Activated CD4-positive, CD25-positive, alpha-beta regulatory T cell treated with anti-CD3 and anti-CD28 coated beads, Interleukin-2, amount 50 U/mL, for 72 hours (primary cell): ENCODE measurements at regions not wholly inside any gene's neighbourhood (a gene's known extent, or its start where the extent isn't known, plus 50 kb on each side); places are given as distances from the start of the nearest gene placed in this dataset.

Experiments used
- DNase-seq: peaks from one replicate; pipeline ENCODE4 v3.0.0; 2021

- no peak for DNase-seq
Observed at GRCh38 chr1:168381850-168382249, 101.2 kb downstream of the TBX19 start.

GRCh38 chr1:168380945-168381344 lies 100.3 kb downstream of the TBX19 start:
- no peak for DNase-seq

DNA sequence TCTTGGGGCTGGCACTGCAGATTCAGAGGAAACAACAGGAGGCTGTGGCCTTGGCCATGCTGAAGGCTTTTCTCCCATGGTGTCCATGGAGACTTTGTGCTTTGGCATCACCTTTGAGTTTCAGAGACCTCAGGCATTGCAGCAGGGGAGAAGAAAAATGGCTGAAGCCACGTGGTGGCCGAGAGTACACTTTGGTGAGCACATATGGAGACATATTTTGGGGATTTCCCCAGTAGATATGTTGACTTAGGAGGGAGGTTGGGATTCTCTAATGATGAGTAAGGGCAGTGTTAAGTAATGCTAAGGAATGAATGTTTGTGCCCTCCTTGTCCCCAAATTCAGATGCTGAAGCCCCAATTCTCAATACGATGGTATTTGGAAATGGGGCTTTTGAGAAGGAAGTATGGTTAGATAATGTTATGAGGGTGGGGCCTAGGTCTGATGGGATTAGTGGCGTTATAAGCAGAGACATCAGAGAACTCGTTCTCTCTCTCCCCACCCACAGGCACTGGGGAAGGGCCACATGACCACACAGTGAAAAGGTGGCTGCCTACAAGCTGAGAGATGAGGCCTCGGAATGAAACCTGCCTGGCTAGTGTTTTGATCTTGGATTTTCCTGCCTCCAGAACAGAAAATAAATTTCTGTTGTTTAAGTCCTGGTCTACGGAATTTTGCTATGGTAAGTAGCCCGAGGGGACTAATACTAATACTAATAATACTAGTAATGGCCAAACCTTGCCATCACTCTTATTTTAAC lies 98.6 kb downstream of the TBX19 start:
- DNase-seq = no peak

DNA sequence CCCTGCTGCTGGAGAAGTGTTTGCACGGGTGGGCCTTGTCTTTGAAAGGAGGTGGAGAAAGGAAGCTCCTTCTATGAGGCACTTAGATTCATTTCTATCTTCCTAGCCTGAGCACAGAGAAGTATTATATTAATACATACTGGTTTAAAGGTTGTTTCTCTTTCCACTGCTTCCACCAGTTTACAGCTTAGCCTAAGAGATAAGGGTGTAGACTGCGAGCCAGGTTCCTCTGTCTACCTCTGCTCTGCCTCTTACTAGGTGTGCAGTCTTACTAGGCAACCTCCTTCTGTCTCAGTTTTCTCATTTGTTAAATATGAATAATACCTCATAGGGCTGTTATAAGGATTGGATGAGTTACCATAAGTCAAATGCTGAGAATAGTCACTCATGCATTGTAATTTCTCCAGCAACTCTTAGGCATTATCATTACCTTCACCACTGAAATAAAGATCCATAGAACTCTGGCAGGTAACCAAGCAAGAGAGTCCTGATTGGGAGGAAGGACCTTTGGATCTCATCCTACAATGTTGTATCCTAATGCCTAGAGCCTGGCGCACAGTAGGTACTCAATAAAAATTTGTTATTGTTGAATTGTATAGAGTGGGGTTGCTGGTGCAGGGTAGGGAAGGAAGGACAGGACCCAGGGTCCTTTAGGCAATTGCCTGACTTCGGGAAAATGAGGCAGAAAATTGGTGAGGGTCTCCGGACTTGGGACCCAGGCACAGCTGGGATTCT lies 95.1 kb downstream of the TBX19 start:
- no peak for DNase-seq

- DNase-seq = no peak
Observed at GRCh38 chr1:168374566-168374965, 93.9 kb downstream of the TBX19 start.

GRCh38 chr1:168373869-168374268 lies 93.2 kb downstream of the TBX19 start:
- no peak for DNase-seq

- DNase-seq = no peak
Observed at GRCh38 chr1:168372861-168373371, 92.2 kb downstream of the TBX19 start.

- DNase-seq = no peak
Observed at GRCh38 chr1:168372307-168372706, 91.6 kb downstream of the TBX19 start.

DNA sequence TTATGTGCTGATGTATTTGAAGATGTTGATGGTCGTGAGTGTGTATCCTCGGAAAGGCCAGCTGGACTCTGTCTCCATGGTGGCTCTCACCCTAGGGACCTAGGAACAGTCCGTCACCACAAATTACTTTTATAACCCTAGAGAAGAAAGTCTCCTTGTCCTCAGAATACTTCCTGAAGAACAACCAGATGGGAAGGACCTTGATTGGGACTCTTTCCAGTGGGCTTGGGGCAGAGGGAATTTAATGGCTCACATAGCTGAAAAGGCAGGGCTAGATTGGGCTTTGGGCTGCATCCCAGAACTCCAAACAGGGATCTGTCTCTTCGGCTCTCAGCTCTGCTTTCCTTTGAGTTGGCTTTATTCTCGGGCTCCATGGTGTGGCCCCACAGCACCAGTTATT lies 90.8 kb downstream of the TBX19 start:
- DNase-seq = no peak

DNA sequence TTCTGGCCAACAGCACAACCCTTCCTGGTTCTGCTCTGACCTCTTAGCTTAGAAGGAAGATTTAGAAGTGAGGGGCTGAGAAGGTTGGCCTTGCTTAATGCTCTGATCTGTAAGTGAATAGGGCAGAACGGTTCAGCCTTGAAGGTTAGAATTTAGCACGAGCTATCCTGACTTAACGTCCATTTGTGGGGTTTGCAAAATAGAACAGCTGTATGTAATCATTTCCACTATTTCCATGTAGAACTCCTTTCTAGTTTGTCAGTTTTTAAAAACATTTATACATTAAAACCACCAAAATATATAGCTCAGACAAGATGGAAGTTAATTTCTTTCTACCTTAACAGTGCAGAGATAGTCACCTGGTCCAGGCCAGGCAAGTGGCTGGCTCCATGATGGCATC lies 89.9 kb downstream of the TBX19 start:
- no peak for DNase-seq

DNA sequence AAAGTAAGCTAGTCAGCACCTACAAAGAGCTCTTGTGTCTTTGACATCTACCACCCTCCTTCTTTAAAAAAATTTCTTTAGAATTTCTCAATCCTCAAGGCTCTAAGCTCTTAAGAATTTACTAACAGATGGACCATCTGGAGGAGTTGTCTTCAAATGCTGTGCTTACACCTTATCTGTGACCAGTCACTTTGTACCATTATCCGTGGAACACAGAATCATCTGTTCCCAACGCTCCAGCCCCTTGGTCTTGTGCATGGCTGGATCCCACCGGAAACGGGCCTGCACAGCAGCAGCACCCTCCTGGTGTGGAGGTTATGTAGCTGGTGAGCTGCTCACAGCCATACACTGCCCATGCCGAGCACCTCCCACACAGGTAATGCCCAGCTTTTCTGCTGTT lies 89.0 kb downstream of the TBX19 start:
- DNase-seq = no peak

DNA sequence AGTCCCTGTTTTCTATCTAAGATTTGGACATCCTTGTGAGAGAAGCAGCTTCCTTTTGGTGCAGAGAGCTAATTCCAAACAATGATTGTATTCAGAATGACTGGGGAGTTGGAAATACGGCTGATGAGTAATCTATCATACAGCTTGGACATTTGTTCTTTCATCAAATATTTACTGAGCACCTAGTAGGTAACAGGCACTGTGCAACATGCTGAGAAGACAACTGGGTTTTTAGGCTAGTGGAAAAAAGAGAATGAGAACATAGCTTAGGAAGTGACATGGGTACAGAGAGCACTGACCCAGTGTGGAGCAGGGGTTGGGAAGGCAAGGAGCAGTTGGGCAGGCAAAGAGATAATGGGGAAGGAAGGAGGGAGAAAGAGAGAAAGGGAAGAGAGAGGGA lies 87.5 kb downstream of the TBX19 start:
- no peak for DNase-seq

GRCh38 chr1:168365719-168366479 lies 85.2 kb downstream of the TBX19 start:
- DNase-seq = no peak
